GM12878 (cell line): ENCODE measurements at regions not wholly inside any gene's neighbourhood (a gene's known extent, or its start where the extent isn't known, plus 50 kb on each side); places are given as distances from the start of the nearest gene placed in this dataset.

Experiments
- IKZF1 ChIP-seq: fragments of 450-650 bp; conservative IDR thresholded peaks from 2 replicates; pipeline ENCODE4 v1.6.1; 2017; ENCODE audit warnings: antibody characterized with exemption, mild to moderate bottlenecking
- TF ChIP-seq, protein P1 (sequence below), 3 experiments: IDR thresholded peaks in 2 of 3; conservative IDR thresholded peaks in 1 of 3; 2 replicates each; pipeline ENCODE4 v1.5.1; 2011; ENCODE audit warnings: low read depth in 3 of 3, low read length in 3 of 3, mild to moderate bottlenecking in 3 of 3, control low read depth in 2 of 3, moderate library complexity in 2 of 3, inconsistent platforms in 1 of 3, mixed read lengths in 1 of 3; ENCODE audit not compliant: control insufficient read depth in 2 of 3, insufficient read depth in 1 of 3; ENCODE audit errors: extremely low read depth in 1 of 3

DNA sequence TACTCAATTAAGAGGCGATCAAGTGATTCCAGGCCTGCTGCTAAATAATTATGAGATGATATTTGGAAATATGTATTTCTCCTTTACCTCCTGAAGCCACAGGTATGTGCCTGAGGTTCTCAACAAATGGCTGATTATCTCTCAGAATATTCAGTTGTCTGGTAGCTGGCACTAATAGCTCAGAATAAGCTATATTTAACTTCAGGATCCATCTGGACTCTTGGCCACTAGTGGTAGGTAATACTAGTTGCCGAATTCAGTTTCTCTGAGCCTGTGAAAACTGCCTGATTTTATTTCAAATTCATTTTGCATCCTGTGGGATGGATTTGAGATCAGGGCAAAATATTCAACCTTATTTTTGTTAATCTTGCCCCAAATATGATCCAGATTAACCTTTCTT is 499.0 kb downstream of the DIPK2A start:
- TF ChIP-seq IKZF1 = no peak
- TF ChIP-seq, protein P1, sequence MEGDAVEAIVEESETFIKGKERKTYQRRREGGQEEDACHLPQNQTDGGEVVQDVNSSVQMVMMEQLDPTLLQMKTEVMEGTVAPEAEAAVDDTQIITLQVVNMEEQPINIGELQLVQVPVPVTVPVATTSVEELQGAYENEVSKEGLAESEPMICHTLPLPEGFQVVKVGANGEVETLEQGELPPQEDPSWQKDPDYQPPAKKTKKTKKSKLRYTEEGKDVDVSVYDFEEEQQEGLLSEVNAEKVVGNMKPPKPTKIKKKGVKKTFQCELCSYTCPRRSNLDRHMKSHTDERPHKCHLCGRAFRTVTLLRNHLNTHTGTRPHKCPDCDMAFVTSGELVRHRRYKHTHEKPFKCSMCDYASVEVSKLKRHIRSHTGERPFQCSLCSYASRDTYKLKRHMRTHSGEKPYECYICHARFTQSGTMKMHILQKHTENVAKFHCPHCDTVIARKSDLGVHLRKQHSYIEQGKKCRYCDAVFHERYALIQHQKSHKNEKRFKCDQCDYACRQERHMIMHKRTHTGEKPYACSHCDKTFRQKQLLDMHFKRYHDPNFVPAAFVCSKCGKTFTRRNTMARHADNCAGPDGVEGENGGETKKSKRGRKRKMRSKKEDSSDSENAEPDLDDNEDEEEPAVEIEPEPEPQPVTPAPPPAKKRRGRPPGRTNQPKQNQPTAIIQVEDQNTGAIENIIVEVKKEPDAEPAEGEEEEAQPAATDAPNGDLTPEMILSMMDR (IDR thresholded peaks at IDR 0.05 in 2 of 3, conservative IDR thresholded peaks at IDR 0.05 in 1 of 3; ENCODE audit: control insufficient read depth in 2 of 3, extremely low read depth in 1 of 3, insufficient read depth in 1 of 3, low read depth in 3 of 3, low read length in 3 of 3) = no peak
